Esophagus (tissue), 2 donors: ENCODE measurements at regions not wholly inside any gene's neighbourhood (a gene's known extent, or its start where the extent isn't known, plus 50 kb on each side); places are given as distances from the start of the nearest gene placed in this dataset.

Experiments used
- H3K27ac ChIP-seq, 2 donors: one replicate each; pipeline ENCODE4 v1.5.1; 2013; ENCODE audit warnings: low read depth in 2 of 2, mild to moderate bottlenecking in 2 of 2, inconsistent platforms in 1 of 2, low read length in 1 of 2, moderate library complexity in 1 of 2
- H3K27me3 ChIP-seq, 2 donors: one replicate each; pipeline ENCODE4 v1.6.1; 2013; ENCODE audit warnings: low read length in 2 of 2, control low read depth in 1 of 2, mild to moderate bottlenecking in 1 of 2; ENCODE audit not compliant: insufficient read depth in 2 of 2, control insufficient read depth in 1 of 2
- H3K36me3 ChIP-seq, 2 donors: one replicate each; pipeline ENCODE4 v1.6.1; 2013; ENCODE audit warnings: low read length in 1 of 2; ENCODE audit not compliant: control insufficient read depth in 2 of 2, insufficient read depth in 2 of 2
- H3K4me1 ChIP-seq, 2 donors: one replicate each; pipeline ENCODE4 v1.6.1; 2013; ENCODE audit warnings: low read length in 1 of 2; ENCODE audit not compliant: control insufficient read depth in 2 of 2, insufficient read depth in 2 of 2
- H3K4me3 ChIP-seq, 2 donors: one replicate each; pipeline ENCODE4 v1.5.1; 2013; ENCODE audit warnings: low read length in 2 of 2, mild to moderate bottlenecking in 2 of 2, low read depth in 1 of 2, moderate library complexity in 1 of 2
- H3K9me3 ChIP-seq, 2 donors: one replicate each; pipeline ENCODE4 v1.6.1; 2013; ENCODE audit warnings: mild to moderate bottlenecking in 2 of 2, low read depth in 1 of 2, low read length in 1 of 2, moderate library complexity in 1 of 2; ENCODE audit not compliant: control insufficient read depth in 2 of 2, insufficient read depth in 1 of 2
- WGBS, 2 donors: extraction: QIAGEN DNeasy Blood & Tissue Kit; methylation state at CpG; one replicate each; pipeline ENCODE4 v1.1.7; 2013; 5-methylcytosine and 5-hydroxymethylcytosine counted together
- donor health status: healthy with polysubstance abuse.
- donor health status: Bipolar disorder and iron deficiency.

GRCh38 chr21:27369978-27370571 lies 403.2 kb upstream of the ADAMTS5 start:
- Histone ChIP-seq H3K27ac (no peak overlapping the region), H3K36me3 (no peaks in the 10 kb centered on the region), H3K4me3 (no peak overlapping the region), H3K27me3 (no peaks in the 10 kb centered on the region), H3K9me3 (peaks cover 0 to 3% of the 10 kb centered on the region in 2 donors), H3K4me1 (no peaks in the 10 kb centered on the region)
- WGBS, 2 donors, result 80 to 84% methylated on average over 3 of the region's 3 CpGs

- peaks cover 0 to 3% of the 10 kb centered on the region in 2 donors for H3K9me3 ChIP-seq
- no peaks in the 10 kb centered on the region for H3K27me3 ChIP-seq
- 89 to 94% methylated on average over 2 of the region's 2 CpGs for WGBS, 2 donors
- no peak overlapping the region for H3K4me3 ChIP-seq
- H3K4me1 ChIP-seq, result no peaks in the 10 kb centered on the region
- H3K27ac ChIP-seq, result no peak overlapping the region
- H3K36me3 ChIP-seq, result no peaks in the 10 kb centered on the region
Observed at GRCh38 chr21:27369234-27369633, 402.3 kb upstream of the ADAMTS5 start.

DNA sequence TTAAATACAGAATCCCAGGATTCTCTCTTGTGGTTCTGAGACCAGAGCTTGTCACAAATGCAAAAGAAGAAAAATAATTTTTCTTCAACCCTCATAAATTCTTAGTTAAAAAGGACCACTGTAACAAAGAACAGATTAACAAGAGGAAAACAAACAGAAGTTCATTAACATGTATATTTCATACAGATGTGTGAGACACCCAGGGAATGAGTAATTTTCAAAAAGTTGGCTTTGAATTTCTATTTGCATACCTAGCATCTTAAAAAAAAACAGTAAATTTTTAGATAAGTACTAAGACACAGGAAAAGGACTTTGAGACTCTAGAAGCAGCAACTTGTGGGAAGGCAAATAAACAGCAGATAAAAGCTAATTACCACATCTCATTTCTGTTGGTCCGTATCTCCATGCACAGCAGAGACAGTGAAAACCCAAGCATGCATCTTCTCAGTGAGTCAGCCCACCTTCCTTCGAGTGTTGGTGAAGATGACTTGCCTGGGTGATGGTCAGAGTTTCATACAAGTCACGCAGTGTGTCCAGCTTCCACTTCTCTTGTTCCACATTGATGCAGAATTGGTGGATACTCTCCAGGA lies 399.9 kb upstream of the ADAMTS5 start:
- H3K4me1 ChIP-seq, result no peaks in the 10 kb centered on the region
- H3K4me3 ChIP-seq, result no peak overlapping the region
- H3K27me3 ChIP-seq, result no peaks in the 10 kb centered on the region
- H3K36me3 ChIP-seq, result no peaks in the 10 kb centered on the region
- no peak overlapping the region for H3K27ac ChIP-seq
- WGBS, 2 donors, result 85 to 86% methylated on average over 3 of the region's 3 CpGs
- H3K9me3 ChIP-seq, result peaks cover 0 to 3% of the 10 kb centered on the region in 2 donors

GRCh38 chr21:27366036-27366435 lies 399.1 kb upstream of the ADAMTS5 start:
- 91 to 93% methylated on average over 4 of the region's 4 CpGs for WGBS, 2 donors
- Histone ChIP-seq H3K9me3 (peaks cover 0 to 3% of the 10 kb centered on the region in 2 donors), H3K27ac (no peak overlapping the region)

GRCh38 chr21:27365394-27365793 lies 398.5 kb upstream of the ADAMTS5 start:
- H3K36me3 ChIP-seq, result no peaks in the 10 kb centered on the region
- no peaks in the 10 kb centered on the region for H3K4me1 ChIP-seq
- peaks cover 0 to 3% of the 10 kb centered on the region in 2 donors for H3K9me3 ChIP-seq
- H3K27me3 ChIP-seq, result no peaks in the 10 kb centered on the region
- H3K27ac ChIP-seq, result no peak overlapping the region
- H3K4me3 ChIP-seq, result no peak overlapping the region

More at GRCh38 chr21:27366036-27366435, 399.1 kb upstream of the ADAMTS5 start:
- Histone ChIP-seq H3K4me3 (no peak overlapping the region), H3K4me1 (no peaks in the 10 kb centered on the region), H3K27me3 (no peaks in the 10 kb centered on the region), H3K36me3 (no peaks in the 10 kb centered on the region)

- no peaks in the 10 kb centered on the region for H3K4me1 ChIP-seq
- H3K4me3 ChIP-seq, result no peak overlapping the region
- H3K9me3 ChIP-seq, result peaks cover 0 to 3% of the 10 kb centered on the region in 2 donors
- H3K27me3 ChIP-seq, result no peaks in the 10 kb centered on the region
- H3K27ac ChIP-seq, result no peak overlapping the region
- no peaks in the 10 kb centered on the region for H3K36me3 ChIP-seq
- 92 to 94% methylated on average over 3 of the region's 3 CpGs for WGBS, 2 donors
Observed at GRCh38 chr21:27363719-27364477, 397.0 kb upstream of the ADAMTS5 start.

DNA sequence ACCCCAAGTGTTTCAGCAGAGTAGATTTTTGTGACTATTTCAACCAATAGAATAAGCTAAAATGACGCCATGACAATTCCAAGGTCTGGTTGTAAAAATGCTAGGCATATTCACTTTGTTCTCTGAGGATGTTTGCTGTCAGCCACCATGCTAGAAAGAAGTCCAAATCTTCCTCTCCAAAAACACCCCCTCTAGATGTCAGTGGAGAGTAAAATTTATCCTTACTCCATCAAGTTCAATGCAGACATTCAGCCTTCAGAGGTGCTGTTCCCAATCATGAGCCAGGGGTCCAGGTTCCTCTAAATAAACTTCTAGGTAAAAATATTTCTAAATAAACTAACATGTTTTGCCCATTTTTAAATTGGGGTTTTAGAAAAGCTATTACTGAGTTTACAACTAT lies 395.4 kb upstream of the ADAMTS5 start:
- Histone ChIP-seq H3K36me3 (no peaks in the 10 kb centered on the region), H3K27me3 (no peaks in the 10 kb centered on the region), H3K9me3 (no peaks in the 10 kb centered on the region), H3K27ac (no peak overlapping the region), H3K4me1 (no peaks in the 10 kb centered on the region), H3K4me3 (no peak overlapping the region)
- 88 to 91% methylated on average over 1 of the region's 1 CpG for WGBS, 2 donors

- no peaks in the 10 kb centered on the region for H3K27me3 ChIP-seq
- H3K4me1 ChIP-seq, result no peaks in the 10 kb centered on the region
- no peak overlapping the region for H3K27ac ChIP-seq
Observed at GRCh38 chr21:27359141-27359540, 392.3 kb upstream of the ADAMTS5 start.

GRCh38 chr21:27352885-27353284 lies 386.0 kb upstream of the ADAMTS5 start:
- H3K36me3 ChIP-seq, result no peaks in the 10 kb centered on the region
- H3K9me3 ChIP-seq, result no peaks in the 10 kb centered on the region
- H3K4me3 ChIP-seq, result no peak overlapping the region
- H3K27me3 ChIP-seq, result no peaks in the 10 kb centered on the region
- no peaks in the 10 kb centered on the region for H3K4me1 ChIP-seq
- H3K27ac ChIP-seq, result no peak overlapping the region

More at GRCh38 chr21:27359141-27359540, 392.3 kb upstream of the ADAMTS5 start:
- no peak overlapping the region for H3K4me3 ChIP-seq
- H3K9me3 ChIP-seq, result no peaks in the 10 kb centered on the region
- H3K36me3 ChIP-seq, result no peaks in the 10 kb centered on the region

GRCh38 chr21:27346041-27346448 lies 379.2 kb upstream of the ADAMTS5 start:
- Histone ChIP-seq H3K9me3 (no peaks in the 10 kb centered on the region), H3K27ac (no peak overlapping the region), H3K36me3 (no peaks in the 10 kb centered on the region), H3K4me1 (no peaks in the 10 kb centered on the region), H3K4me3 (no peak overlapping the region), H3K27me3 (no peaks in the 10 kb centered on the region)
- 70 to 72% methylated on average over 2 of the region's 2 CpGs for WGBS, 2 donors
